Stimulated activated effector memory CD8-positive, alpha-beta T cell treated with anti-CD3 and anti-CD28 coated beads, Interleukin-12 subunit alpha, Interleukin-12 subunit beta, amount 100 ng/mL, for 72 hours (primary cell): ENCODE measurements at regions not wholly inside any gene's neighbourhood (a gene's known extent, or its start where the extent isn't known, plus 50 kb on each side); places are given as distances from the start of the nearest gene placed in this dataset.
A peak's percentile ranks its signal among the peaks of the same experiment; 100 is the strongest.

ENCODE experiments used
- ATAC-seq: fragments of 150-1000 bp; cut with Tn5 transposase; 2 replicates; pipeline ENCODE4 v1.10.0; 2021
- DNase-seq, 2 donors: peaks; one replicate each; pipeline ENCODE4 v3.0.0; 2021 to 2022; ENCODE audit warnings: low spot score in 2 of 2
- H3K27ac Mint-ChIP-seq: one replicate; pipeline ENCODE4 v1.8.0; 2022; ENCODE audit warnings: mild to moderate bottlenecking, mixed read lengths
- H3K36me3 Mint-ChIP-seq: one replicate; pipeline ENCODE4 v1.8.0; 2022; ENCODE audit warnings: mild to moderate bottlenecking, mixed read lengths
- H3K4me1 Mint-ChIP-seq: one replicate; pipeline ENCODE4 v1.8.0; 2022; ENCODE audit warnings: mixed read lengths
- H3K4me3 Mint-ChIP-seq: one replicate; pipeline ENCODE4 v1.8.0; 2022; ENCODE audit warnings: mild to moderate bottlenecking, mixed read lengths
- H3K9me3 Mint-ChIP-seq: one replicate; pipeline ENCODE4 v1.8.0; 2022; ENCODE audit warnings: mixed read lengths

GRCh38 chr9:117526674-117527073 lies 111.8 kb upstream of the ASTN2 start:
- Mint-ChIP-seq H3K4me1 (no peaks in the 10 kb centered on the region), H3K27ac (no peak overlapping the region), H3K36me3 (no peaks in the 10 kb centered on the region), H3K9me3 (no peaks in the 10 kb centered on the region), H3K4me3 (no peak overlapping the region)
- DNase-seq (no peak), ATAC-seq (no peak)

- Mint-ChIP-seq H3K4me1 (no peaks in the 10 kb centered on the region), H3K9me3 (peaks cover 8% of the 10 kb centered on the region), H3K36me3 (no peaks in the 10 kb centered on the region), H3K4me3 (no peak overlapping the region), H3K27ac (no peak overlapping the region)
- ATAC-seq, result no peak
- no peak for DNase-seq
Observed at GRCh38 chr9:117523531-117524153, 108.8 kb upstream of the ASTN2 start.

GRCh38 chr9:117521293-117521692 lies 106.4 kb upstream of the ASTN2 start:
- Mint-ChIP-seq H3K4me1 (no peaks in the 10 kb centered on the region), H3K9me3 (peaks cover 8% of the 10 kb centered on the region), H3K27ac (no peak overlapping the region), H3K36me3 (no peaks in the 10 kb centered on the region), H3K4me3 (no peak overlapping the region)
- no peak for DNase-seq
- ATAC-seq, result no peak

DNA sequence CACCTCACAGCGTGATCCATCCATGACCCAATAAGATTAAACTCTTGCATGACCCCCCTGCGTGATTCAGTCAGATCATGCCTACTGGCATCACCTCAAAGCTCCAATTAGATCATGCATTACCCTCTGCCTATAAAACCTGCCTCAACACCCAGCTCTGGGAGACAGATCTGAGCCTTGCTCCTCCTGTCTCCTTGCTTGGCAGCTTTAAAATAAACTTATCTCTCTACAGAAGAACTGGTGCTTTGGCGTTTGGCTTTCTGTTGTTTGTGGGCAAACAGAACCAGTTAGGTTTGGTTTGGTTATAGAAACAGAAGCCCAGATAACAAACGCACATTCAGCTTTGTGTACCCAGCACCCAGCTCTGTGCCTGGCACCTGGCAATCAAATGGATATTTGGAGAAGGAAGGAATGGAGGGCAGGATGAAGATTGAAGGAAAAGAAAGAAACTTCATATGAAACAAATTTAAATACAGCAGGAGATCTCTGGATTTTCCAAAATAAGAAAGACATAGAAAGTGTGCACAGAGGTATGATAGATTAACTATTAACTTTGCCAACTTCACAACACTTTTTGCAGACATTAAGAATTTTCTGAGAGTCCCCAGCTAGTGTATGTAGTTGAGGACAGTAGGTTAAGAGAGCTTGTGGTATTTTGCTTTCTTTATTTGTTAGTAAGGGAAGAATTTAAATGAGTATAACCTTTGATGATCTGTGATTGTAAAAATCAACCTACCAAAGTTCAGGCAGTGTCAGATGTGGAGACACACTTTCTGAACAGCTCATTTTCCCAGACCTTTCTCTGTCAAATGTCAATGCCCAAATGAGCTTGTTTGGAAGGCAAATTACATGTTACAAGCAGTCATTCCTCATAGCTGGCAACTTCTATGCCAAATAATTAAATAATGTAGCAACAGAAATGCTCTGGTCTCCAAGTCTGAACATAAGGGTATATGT lies 102.1 kb upstream of the ASTN2 start:
- DNase-seq, result no peak
- Mint-ChIP-seq H3K9me3 (peaks cover 11% of the 10 kb centered on the region), H3K36me3 (no peaks in the 10 kb centered on the region), H3K4me1 (no peaks in the 10 kb centered on the region), H3K27ac (no peak overlapping the region), H3K4me3 (no peak overlapping the region)
- no peak for ATAC-seq

- DNase-seq, result no peak
- H3K4me3 Mint-ChIP-seq, result no peak overlapping the region
- no peak for ATAC-seq
- no peaks in the 10 kb centered on the region for H3K4me1 Mint-ChIP-seq
- H3K9me3 Mint-ChIP-seq, result peaks cover 3% of the 10 kb centered on the region
- H3K27ac Mint-ChIP-seq, result no peak overlapping the region
- no peaks in the 10 kb centered on the region for H3K36me3 Mint-ChIP-seq
Observed at GRCh38 chr9:117511852-117512481, 97.1 kb upstream of the ASTN2 start.

DNA sequence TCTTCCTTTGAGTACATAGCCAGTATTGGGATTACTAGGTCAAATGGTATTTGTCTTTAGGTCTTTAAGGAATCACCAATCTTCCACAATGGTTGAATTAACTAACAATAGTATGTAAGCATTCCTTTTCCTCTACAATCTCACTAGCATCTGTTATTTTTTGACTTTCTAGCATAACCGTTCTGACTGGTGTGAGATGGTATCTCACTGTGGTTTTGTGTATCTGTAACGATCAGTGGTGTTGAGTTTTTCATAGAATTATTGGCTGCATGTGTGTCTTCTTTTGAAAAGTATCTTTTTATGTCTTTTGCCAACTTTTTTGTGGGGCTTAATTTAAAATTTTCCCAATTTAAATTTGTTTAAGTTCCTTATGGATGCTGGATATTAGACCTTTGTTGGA lies 81.5 kb upstream of the ASTN2 start:
- no peaks in the 10 kb centered on the region for H3K36me3 Mint-ChIP-seq
- peaks cover 9% of the 10 kb centered on the region for H3K9me3 Mint-ChIP-seq
- H3K4me3 Mint-ChIP-seq, result no peak overlapping the region
- ATAC-seq (no peak), DNase-seq (no peak)
- H3K27ac Mint-ChIP-seq, result no peak overlapping the region
- no peaks in the 10 kb centered on the region for H3K4me1 Mint-ChIP-seq

DNA sequence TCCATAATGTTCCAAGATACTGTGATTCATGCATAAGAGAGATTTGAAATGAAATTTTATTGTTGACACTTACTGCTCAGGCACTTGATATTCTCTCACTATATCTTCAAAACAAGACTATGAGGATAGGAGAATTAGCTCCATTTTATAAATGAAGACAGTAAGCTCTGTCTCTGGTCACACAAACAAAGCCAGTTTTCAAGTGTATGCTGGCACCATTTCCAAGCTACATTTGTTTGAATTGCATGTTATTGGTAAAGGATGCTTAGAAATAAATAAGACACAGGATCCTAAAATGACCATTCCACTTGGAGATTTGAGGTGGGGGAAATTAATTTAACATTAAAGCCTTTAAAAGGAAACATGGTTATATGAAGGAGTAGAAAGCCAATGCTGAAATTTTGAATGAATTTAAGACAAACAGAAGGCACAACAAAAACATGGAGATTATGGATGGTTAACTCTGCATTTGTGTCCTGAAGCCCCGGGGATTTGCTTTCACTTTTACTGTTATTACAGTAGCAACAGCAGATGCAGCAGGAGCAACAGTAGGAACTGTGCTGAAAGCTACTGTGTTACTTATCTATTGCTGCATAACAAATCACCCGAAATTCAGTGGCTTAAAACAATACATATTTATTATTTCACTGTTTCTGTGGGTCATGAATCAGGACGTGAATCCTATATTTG lies 79.7 kb upstream of the ASTN2 start:
- Mint-ChIP-seq H3K4me1 (no peaks in the 10 kb centered on the region), H3K4me3 (no peak overlapping the region), H3K27ac (no peak overlapping the region), H3K36me3 (no peaks in the 10 kb centered on the region), H3K9me3 (peaks cover 9% of the 10 kb centered on the region)
- DNase-seq (no peak), ATAC-seq (no peak)

GRCh38 chr9:117492476-117492875 lies 77.6 kb upstream of the ASTN2 start:
- H3K9me3 Mint-ChIP-seq, result peaks cover 5% of the 10 kb centered on the region
- no peak for ATAC-seq

DNA sequence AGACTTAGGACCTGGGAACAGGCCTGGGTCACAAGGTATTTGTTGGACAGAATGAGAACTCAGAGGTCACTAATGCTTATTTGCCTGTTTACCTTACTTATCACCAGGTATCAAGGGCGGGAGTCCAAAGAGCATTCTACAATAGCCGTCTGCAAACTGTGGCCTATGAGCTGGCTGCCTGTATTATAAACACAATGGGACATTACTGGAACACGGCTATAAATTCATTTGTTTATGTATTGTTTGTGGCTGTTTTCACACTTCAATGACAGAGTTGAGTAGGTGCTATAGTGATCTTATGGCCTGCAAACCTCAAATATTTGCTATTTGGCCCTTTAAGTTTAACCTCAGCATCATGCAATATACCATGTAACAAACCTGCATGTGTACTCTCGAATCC lies 76.6 kb upstream of the ASTN2 start:
- no peaks in the 10 kb centered on the region for H3K9me3 Mint-ChIP-seq
- ATAC-seq (no peak), DNase-seq (no peak)
- H3K36me3 Mint-ChIP-seq, result no peaks in the 10 kb centered on the region
- H3K4me3 Mint-ChIP-seq, result no peak overlapping the region
- H3K4me1 Mint-ChIP-seq, result no peaks in the 10 kb centered on the region
- H3K27ac Mint-ChIP-seq, result no peak overlapping the region

More at GRCh38 chr9:117492476-117492875, 77.6 kb upstream of the ASTN2 start:
- no peaks in the 10 kb centered on the region for H3K4me1 Mint-ChIP-seq
- no peak for DNase-seq
- H3K27ac Mint-ChIP-seq, result no peak overlapping the region
- H3K4me3 Mint-ChIP-seq, result no peak overlapping the region
- no peaks in the 10 kb centered on the region for H3K36me3 Mint-ChIP-seq

DNA sequence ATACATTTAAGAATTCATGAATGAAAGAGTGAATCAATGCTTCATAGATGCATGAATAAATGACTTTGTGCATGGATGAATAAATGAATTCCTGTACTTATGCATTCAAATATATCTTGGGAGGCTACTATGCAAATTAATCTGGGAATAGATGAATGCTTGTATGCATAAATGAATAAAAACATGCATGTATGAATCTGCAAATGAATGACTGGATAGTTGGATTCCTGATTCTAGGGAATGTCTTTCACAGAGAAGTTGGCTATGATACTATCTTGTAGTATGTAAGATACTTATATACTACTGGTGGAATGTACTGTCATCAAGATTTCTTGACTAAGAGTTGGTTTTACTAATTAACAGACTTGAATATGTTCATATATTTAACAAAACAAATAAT lies 75.3 kb upstream of the ASTN2 start:
- DNase-seq (no peak), ATAC-seq (no peak)
- Mint-ChIP-seq H3K27ac (no peak overlapping the region), H3K9me3 (no peaks in the 10 kb centered on the region), H3K36me3 (no peaks in the 10 kb centered on the region), H3K4me3 (no peak overlapping the region), H3K4me1 (no peaks in the 10 kb centered on the region)

- Mint-ChIP-seq H3K4me3 (no peak overlapping the region), H3K27ac (no peak overlapping the region), H3K4me1 (no peaks in the 10 kb centered on the region), H3K9me3 (no peaks in the 10 kb centered on the region), H3K36me3 (no peaks in the 10 kb centered on the region)
- DNase-seq, result no peak
- no peak for ATAC-seq
Observed at GRCh38 chr9:117488659-117489058, 73.8 kb upstream of the ASTN2 start.

DNA sequence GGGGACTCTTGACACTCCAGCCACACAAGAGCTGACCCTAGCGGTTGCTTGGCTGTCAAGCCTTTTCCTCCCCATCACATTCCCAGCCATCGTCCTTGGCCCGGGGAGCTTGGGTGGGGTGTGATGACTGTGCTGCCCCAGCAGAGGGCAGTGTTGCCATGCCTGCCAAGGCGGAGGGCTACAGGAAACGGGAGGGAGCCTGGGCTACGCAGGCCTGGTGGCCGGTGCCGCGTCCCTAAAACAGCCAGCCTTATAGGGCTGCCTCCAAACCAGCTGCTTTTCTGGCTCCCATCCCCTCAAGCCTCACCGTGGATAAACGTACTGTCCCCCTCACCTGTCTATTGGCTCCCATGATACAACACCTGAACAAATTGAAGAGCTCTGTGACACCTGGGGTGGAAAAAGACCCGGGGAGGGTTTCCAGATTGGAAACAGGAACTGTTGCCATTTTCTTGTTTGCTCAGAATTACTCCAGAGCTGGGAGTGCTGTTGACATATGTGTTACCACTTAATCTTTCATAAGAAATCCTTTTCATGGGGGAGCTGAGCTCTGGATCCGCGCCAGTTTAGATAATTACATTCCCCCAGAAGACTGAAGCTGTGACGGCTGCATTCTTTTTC lies 72.8 kb upstream of the ASTN2 start:
- no peaks in the 10 kb centered on the region for H3K36me3 Mint-ChIP-seq
- no peak overlapping the region for H3K27ac Mint-ChIP-seq
- DNase-seq (peak; percentile 12 to 64), ATAC-seq (peak; percentile 65)
- no peaks in the 10 kb centered on the region for H3K4me1 Mint-ChIP-seq
- peaks cover 3% of the 10 kb centered on the region for H3K9me3 Mint-ChIP-seq
- no peak overlapping the region for H3K4me3 Mint-ChIP-seq

GRCh38 chr9:117486426-117486825 lies 71.6 kb upstream of the ASTN2 start:
- Mint-ChIP-seq H3K36me3 (no peaks in the 10 kb centered on the region), H3K27ac (no peak overlapping the region), H3K4me3 (no peak overlapping the region), H3K4me1 (no peaks in the 10 kb centered on the region), H3K9me3 (peaks cover 3% of the 10 kb centered on the region)
- ATAC-seq (no peak), DNase-seq (no peak)

- no peaks in the 10 kb centered on the region for H3K4me1 Mint-ChIP-seq
Observed at GRCh38 chr9:117485176-117485575, 70.3 kb upstream of the ASTN2 start.

GRCh38 chr9:117480729-117481128 lies 65.9 kb upstream of the ASTN2 start:
- DNase-seq, result no peak
- H3K4me3 Mint-ChIP-seq, result no peak overlapping the region
- H3K36me3 Mint-ChIP-seq, result no peaks in the 10 kb centered on the region
- ATAC-seq, result no peak
- H3K27ac Mint-ChIP-seq, result no peak overlapping the region
- H3K9me3 Mint-ChIP-seq, result peaks cover 5% of the 10 kb centered on the region
- H3K4me1 Mint-ChIP-seq, result no peaks in the 10 kb centered on the region

More at GRCh38 chr9:117485176-117485575, 70.3 kb upstream of the ASTN2 start:
- ATAC-seq, result no peak
- no peak for DNase-seq
- H3K27ac Mint-ChIP-seq, result no peak overlapping the region
- H3K9me3 Mint-ChIP-seq, result peaks cover 5% of the 10 kb centered on the region
- H3K4me3 Mint-ChIP-seq, result no peak overlapping the region
- H3K36me3 Mint-ChIP-seq, result no peaks in the 10 kb centered on the region
